CD4-positive, alpha-beta T cell treated with Interleukin-6 at 100 ng/mL for 8 hours (primary cell): ENCODE measurements at regions not wholly inside any gene's neighbourhood (a gene's known extent, or its start where the extent isn't known, plus 50 kb on each side); places are given as distances from the start of the nearest gene placed in this dataset.
"Not testable (repeated sequence)": the region's sequence is repeated elsewhere in the genome, so short reads cannot be mapped to it uniquely, and the experiment has no call there.

Experiments used
- DNase-seq: peaks from one replicate; pipeline ENCODE4 v3.0.0-alpha.2; 2020; ENCODE audit warnings: mixed read lengths, low spot score

DNA sequence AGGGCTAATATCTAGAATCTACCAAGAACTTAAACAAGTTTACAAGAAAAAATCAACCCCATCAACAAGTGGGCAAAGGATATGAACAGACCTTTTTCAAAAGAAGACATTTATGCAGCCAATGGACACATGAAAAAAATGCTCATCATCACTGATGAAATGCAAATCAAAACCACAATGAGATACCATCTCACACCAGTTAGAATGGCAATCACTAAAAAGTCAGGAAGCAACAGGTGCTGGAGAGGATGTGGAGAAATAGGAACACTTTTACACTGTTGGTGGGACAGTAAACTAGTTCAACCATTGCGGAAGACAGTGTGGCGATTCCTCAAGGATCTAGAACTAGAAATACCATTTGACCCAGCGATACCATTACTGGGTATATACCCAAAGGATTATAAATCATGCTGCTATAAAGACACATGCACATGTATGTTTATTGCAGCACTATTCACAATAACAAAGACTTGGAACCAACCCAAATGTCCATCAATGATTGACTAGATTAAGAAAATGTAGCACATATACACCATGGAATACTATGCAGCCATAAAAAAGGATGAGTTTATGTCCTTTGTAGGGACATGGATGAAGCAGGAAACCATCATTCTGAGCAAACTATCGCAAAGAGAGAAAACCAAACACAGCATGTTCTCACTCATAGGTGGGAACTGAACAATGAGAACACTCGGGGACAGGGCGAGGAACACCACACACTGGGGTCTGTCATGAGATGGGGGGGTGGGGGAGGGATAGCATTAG is 1267.9 kb upstream of the ZEB2 start:
- DNase-seq: not testable (repeated sequence)

DNA sequence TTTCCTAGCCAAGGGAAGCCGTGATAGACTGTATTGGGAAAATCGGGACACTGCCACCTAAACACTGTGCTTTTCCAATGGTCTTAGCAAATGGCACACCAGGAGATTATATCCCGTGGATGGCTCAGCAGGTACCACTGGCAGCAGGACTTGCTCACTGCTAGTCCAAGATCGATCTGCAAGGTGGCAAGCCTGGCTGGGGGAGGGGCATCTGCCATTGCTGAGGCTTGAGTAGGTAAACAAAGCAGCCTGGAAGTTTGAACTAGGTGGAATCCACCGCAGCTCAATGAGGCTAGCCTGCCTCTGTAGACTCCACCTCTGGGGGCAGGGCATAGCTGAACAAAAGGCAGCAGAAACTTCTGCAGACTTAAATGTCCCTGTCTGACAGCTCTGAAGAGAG is 1262.7 kb upstream of the ZEB2 start:
- DNase-seq: not testable (repeated sequence)

DNA sequence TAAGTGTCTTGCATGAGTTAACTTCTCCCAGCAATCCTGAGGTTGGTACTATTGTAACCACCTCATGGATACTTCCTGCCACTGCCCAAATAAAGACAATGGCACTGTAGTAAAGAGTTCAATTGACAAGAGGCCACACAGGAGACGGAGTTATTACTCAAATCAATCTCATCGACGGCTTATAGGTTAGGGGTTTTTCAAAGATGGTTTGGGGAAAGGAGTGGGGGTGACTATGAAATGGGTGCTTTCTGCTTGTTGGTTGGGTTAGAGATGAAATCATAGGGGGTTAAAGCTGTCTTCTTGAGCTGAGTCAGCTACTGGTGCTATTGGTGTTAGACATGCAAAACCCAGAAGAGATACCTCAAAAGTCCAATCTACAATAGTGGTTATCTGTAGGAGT is 1258.0 kb upstream of the ZEB2 start:
- no peak for DNase-seq

GRCh38 chr2:145777297-145777696 is 1257.4 kb upstream of the ZEB2 start:
- no peak for DNase-seq

GRCh38 chr2:145775591-145775990 is 1255.7 kb upstream of the ZEB2 start:
- DNase-seq: no peak

- no peak for DNase-seq
These were observed 1251.6 kb upstream of the ZEB2 start for GRCh38 chr2:145771525-145771924.

DNA sequence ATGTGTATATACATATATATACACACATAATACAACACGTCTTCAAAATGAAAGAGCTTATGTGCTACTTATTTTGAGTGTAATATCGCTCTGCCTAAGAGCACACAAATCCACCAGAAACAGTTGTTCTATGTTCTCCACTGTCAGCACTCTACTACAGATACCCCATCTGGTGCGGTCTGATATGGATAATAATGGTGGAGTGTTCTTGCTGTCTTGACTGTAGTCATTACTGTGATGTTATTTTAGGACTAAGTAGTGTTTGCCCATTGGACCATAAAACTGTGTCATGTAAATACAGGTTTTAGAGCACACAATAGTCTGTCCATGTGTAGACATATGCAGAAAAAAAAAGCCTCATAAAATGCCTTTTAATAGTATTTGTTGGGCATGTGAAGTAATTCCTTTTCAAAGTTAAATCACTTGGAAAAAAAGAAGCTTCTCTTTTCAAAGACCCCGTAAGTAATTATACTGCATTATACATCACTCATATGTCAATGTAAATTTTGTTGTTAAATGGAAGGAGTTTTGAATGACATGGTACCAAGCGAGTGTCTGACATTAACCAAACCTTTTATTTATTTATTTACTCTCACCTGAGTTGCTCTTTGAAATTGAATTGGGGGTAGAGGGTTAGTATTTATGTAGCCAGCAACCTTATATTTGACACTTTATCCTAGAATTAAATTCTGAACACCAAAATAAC is 1249.2 kb upstream of the ZEB2 start:
- no peak for DNase-seq

DNA sequence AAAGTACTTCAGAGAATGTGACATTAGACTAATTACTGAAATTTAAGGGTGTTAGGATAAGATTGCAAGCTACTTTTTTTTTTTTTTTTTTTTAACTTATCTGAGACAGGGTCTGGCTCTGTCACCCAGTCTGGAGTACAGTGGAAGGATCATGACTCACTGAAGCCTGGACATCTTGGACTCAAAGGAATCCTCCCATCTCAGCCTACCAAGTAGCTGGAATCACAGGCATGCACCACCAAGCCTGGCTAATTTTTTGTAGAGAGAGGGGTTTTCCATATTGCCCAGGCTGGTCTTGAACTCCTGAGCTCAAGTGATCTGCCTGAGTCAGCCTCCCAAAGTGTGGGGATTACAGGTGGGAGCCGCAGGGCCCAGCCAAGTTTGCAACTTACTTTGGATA is 1246.0 kb upstream of the ZEB2 start:
- no peak for DNase-seq

GRCh38 chr2:145764631-145765030 is 1244.7 kb upstream of the ZEB2 start:
- no peak for DNase-seq

- no peak for DNase-seq
These were observed 1241.1 kb upstream of the ZEB2 start for GRCh38 chr2:145760781-145761649.

- no peak for DNase-seq
These were observed 1239.5 kb upstream of the ZEB2 start for GRCh38 chr2:145759228-145759915.

DNA sequence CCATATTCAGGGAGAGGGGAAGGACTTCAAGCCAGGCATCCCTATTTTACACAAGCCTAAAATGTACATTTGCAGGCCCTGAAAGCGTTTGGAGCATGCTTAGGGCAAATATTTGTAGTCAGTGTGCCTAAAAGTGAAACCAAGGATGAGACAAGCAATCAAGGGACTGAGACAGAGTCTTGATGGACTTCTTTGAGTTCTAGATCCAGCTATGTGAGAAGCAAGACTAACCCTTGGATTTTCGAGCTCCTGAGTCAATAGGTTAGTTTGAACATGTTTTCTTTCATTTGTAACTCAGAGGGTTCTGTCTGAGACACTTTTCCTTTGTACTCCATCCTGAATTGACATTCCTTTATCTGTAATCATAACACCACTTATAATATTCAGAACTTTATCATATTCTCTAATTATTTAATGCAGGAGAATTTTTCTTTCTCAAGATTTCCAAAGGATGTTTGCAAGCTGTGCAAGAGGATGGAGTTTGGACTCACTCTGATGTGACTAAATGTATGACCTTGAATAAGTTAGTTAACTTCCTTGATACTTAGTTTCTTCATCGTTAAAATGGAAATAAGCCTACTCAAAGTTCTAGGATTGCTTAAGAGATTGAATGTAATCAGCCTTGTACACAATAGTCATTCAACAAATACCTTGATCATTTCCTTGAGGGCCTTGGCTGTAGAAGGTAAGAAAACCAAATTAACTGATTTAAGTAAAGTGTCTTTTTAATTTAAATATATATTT is 1237.8 kb upstream of the ZEB2 start:
- DNase-seq: no peak

DNA sequence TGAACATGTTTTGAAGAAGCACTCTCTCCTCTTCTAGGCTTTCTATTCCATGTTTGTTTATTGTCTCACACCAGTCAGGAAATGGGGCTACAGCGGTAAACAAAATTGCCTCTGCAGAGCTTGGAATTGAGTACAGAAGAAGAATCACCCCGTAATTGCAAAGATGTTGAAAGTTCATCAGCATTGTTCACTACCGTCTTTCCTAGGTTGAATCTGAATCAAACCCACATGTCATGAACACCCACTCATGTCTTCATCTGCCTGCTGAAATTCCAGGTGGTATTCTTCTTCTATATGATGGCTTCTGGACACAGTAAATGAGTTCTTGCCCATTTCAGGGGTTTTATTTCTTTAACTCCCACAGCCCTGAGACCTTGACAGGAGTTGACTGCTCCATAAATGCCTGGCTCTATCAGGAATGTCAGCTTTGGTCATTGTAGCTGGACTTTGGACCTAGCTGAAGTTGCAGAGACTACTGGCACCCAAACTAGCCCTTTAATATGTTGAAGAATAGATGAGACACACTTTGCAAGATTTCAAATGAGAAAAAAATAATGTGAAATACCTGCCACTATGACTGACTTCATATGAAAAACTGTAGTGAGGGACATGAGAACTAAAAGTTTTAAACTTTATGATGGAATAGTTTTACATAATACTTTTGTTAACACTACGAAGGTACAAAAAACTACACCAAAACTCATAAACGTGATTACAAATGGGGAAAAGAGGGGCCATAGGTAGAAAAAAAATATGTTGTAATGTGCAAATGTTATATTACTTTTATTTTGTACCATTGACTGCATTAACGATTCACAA is 1235.3 kb upstream of the ZEB2 start:
- DNase-seq: no peak

GRCh38 chr2:145753966-145754365 is 1234.0 kb upstream of the ZEB2 start:
- no peak for DNase-seq

GRCh38 chr2:145753041-145753608 is 1233.2 kb upstream of the ZEB2 start:
- DNase-seq: no peak

DNA sequence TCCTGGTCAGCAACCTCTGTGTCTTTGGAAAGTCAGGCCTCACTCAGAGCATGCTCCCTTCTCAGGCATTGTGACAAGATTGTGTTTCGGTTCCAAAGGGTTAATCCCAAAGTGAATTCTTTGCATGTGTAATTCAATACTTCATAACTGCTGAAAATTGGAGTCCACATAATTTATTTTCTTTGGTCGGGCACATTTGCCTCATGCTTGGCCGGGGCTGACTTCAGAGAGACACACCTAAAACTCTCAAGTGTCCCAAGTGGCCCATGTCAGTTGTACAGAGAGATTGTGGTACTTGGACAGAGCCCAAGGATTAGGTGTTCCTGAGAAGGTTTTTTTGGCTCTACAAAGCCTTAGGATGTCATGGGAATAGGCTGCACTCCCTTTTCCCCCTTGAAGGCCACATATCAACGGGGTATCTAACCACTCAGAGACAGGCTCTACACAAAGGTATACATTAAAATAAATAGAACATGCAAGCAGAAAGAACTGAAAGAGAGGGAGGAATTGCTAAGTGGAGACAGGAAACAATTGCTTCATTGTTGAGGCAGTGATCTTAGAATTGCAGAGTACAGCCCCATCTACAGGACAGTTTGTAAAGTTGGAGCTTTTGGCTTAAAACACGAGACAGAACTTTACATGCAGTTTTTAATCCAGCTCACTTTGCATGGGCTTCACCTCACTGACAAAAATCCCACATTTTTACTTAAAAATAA is 1232.3 kb upstream of the ZEB2 start:
- DNase-seq: no peak

GRCh38 chr2:145751629-145752028 is 1231.7 kb upstream of the ZEB2 start:
- no peak for DNase-seq

GRCh38 chr2:145751155-145751554 is 1231.2 kb upstream of the ZEB2 start:
- DNase-seq: no peak

GRCh38 chr2:145750612-145751011 is 1230.7 kb upstream of the ZEB2 start:
- no peak for DNase-seq
